ENCODE measurements at regions not wholly inside any gene's neighbourhood (a gene's known extent, or its start where the extent isn't known, plus 50 kb on each side); places are given as distances from the start of the nearest gene placed in this dataset.

DNA sequence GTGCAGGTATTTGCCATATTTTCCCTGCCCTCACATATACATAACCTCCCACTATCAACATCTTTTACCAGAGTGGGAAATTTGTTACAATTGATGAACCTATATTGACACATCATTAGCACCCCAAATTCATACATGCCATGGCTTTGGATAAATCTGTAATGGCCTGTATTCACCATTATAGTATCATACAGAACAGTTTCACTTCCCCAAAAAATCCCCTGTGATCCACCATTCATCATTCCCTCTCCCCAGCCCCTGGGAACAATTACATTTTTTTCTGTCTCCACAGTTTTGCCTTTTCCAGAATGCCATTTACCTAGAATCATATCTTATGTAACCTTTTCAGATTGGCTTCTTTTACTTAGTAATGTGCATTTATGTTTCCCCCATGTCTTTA is 494.5 kb downstream of the RNF144A start:
- Histone ChIP-seq H3K4me3 (replicated peaks in 1 of 2; ENCODE audit: low read depth in 1 of 2, low read length in 2 of 2) (no peak overlapping the region), H3K9ac (ENCODE audit: low read length) (no peak overlapping the region), H3K27ac (ENCODE audit: low read depth, low read length) (no peak overlapping the region), H4K20me1 (ENCODE audit: insufficient read depth) (no peaks in the 10 kb centered on the region), H3K4me2 (ENCODE audit: low read length) (no peak overlapping the region), H3K9me3 (ENCODE audit: control insufficient read depth in 1 of 2, insufficient read depth in 1 of 2, low read depth in 1 of 2, low read length in 2 of 2) (no peaks in the 10 kb centered on the region), H3K9me2 (ENCODE audit: insufficient read depth) (no peaks in the 10 kb centered on the region), H2AFZ (ENCODE audit: low read depth, low read length, poor library complexity, severe bottlenecking) (no peak overlapping the region), H3K79me2 (ENCODE audit: insufficient read depth, low read length) (no peaks in the 10 kb centered on the region), H3K36me3 (ENCODE audit: control insufficient read depth in 1 of 2, insufficient read depth in 2 of 2, low read length in 2 of 2) (no peaks in the 10 kb centered on the region), H3K27me3 (ENCODE audit: insufficient read depth, low read length) (peaks cover 6% of the 10 kb centered on the region; the same call in 1 of the 2 replicates), H3K4me1 (ENCODE audit: control insufficient read depth in 1 of 2, insufficient read depth in 2 of 2, low read length in 2 of 2) (no peaks in the 10 kb centered on the region)
- POLR2A ChIA-PET, result no interaction called here
- DNase-seq (ENCODE audit: low read depth, low spot score) (no peak), ATAC-seq (no peak)
- TF ChIP-seq JUND (IDR thresholded peaks at IDR 0.05) (no peak), FOSL1 (IDR thresholded peaks at IDR 0.05; ENCODE audit: low read depth) (no peak), EZH2 (IDR thresholded peaks at IDR 0.05) (no peak), SIN3A (IDR thresholded peaks at IDR 0.05; ENCODE audit: low read depth) (no peak), EZH2phosphoT487 (IDR thresholded peaks at IDR 0.05; ENCODE audit: borderline replicate concordance) (no peak), ELF1 (IDR thresholded peaks at IDR 0.05; ENCODE audit: borderline replicate concordance, low read depth) (no peak), ZFX (IDR thresholded peaks at IDR 0.05) (no peak), ZNF274 (IDR thresholded peaks at IDR 0.05; ENCODE audit: low read depth, low read length) (no peak), TCF7L2 (IDR thresholded peaks at IDR 0.05; ENCODE audit: borderline replicate concordance, extremely low read depth, insufficient read depth, insufficient read length) (no peak), RAD21 (IDR thresholded peaks at IDR 0.05; ENCODE audit: low read depth) (no peak), CEBPB (IDR thresholded peaks at IDR 0.05; ENCODE audit: low read depth) (no peak), POLR2A (IDR thresholded peaks at IDR 0.05; ENCODE audit: borderline replicate concordance, extremely low read depth, insufficient read depth, insufficient read length) (no peak), CBX3 (IDR thresholded peaks at IDR 0.05; ENCODE audit: low read depth) (no peak), YY1 (IDR thresholded peaks at IDR 0.05; ENCODE audit: extremely low read depth, insufficient replicate concordance, low read depth, low read length) (no peak)
- TF ChIP-seq, protein P1, sequence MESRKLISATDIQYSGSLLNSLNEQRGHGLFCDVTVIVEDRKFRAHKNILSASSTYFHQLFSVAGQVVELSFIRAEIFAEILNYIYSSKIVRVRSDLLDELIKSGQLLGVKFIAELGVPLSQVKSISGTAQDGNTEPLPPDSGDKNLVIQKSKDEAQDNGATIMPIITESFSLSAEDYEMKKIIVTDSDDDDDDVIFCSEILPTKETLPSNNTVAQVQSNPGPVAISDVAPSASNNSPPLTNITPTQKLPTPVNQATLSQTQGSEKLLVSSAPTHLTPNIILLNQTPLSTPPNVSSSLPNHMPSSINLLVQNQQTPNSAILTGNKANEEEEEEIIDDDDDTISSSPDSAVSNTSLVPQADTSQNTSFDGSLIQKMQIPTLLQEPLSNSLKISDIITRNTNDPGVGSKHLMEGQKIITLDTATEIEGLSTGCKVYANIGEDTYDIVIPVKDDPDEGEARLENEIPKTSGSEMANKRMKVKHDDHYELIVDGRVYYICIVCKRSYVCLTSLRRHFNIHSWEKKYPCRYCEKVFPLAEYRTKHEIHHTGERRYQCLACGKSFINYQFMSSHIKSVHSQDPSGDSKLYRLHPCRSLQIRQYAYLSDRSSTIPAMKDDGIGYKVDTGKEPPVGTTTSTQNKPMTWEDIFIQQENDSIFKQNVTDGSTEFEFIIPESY (IDR thresholded peaks at IDR 0.05; ENCODE audit: extremely low read depth, insufficient replicate concordance, low read length), result no peak
- TF ChIP-seq, protein P2, sequence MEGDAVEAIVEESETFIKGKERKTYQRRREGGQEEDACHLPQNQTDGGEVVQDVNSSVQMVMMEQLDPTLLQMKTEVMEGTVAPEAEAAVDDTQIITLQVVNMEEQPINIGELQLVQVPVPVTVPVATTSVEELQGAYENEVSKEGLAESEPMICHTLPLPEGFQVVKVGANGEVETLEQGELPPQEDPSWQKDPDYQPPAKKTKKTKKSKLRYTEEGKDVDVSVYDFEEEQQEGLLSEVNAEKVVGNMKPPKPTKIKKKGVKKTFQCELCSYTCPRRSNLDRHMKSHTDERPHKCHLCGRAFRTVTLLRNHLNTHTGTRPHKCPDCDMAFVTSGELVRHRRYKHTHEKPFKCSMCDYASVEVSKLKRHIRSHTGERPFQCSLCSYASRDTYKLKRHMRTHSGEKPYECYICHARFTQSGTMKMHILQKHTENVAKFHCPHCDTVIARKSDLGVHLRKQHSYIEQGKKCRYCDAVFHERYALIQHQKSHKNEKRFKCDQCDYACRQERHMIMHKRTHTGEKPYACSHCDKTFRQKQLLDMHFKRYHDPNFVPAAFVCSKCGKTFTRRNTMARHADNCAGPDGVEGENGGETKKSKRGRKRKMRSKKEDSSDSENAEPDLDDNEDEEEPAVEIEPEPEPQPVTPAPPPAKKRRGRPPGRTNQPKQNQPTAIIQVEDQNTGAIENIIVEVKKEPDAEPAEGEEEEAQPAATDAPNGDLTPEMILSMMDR (IDR thresholded peaks at IDR 0.05 in 2 of 3, conservative IDR thresholded peaks at IDR 0.05 in 1 of 3; ENCODE audit: borderline replicate concordance in 1 of 3, insufficient read depth in 1 of 3, low read depth in 2 of 3, low read length in 2 of 3), result no peak
- intact Hi-C loops (cut with micrococcal nuclease), result no loop called here
- no TSS peak for BruUV-seq (replicated peaks)
- CTCF ChIA-PET, result no interaction called here
- RAD21 ChIA-PET (ENCODE audit: low non-redundant PET in 1 of 2, low total read pairs in 2 of 2, uncharacterized antibody in 2 of 2, unreplicated experiment in 2 of 2), result no interaction called here
